Vagina (tissue), 2 donors: ENCODE measurements at regions not wholly inside any gene's neighbourhood (a gene's known extent, or its start where the extent isn't known, plus 50 kb on each side); places are given as distances from the start of the nearest gene placed in this dataset.

Experiments
- CTCF ChIP-seq, 3 experiments: fragments of 450-650 bp in 2 of 3; fragments of 200-600 bp in 1 of 3; sonication (generic) in 1 of 3; IDR thresholded peaks; one replicate each; pipeline ENCODE4 v1.5.1; 2017 to 2019; ENCODE audit warnings: antibody characterized with exemption in 3 of 3, mild to moderate bottlenecking in 2 of 3, moderate library complexity in 2 of 3
- POLR2A ChIP-seq, 2 donors: fragments of 450-650 bp; IDR thresholded peaks; one replicate each; pipeline ENCODE4 v1.6.1; 2017; ENCODE audit warnings: antibody characterized with exemption in 2 of 2, mild to moderate bottlenecking in 2 of 2, moderate library complexity in 2 of 2

GRCh38 chr2:138435701-138436100 lies 65.9 kb upstream of the SPOPL start:
- TF ChIP-seq CTCF (IDR thresholded peaks at IDR 0.05) = no peak
- no peak for TF ChIP-seq POLR2A (IDR thresholded peaks at IDR 0.05)
